Suprapubic skin (tissue), 4 donors: ENCODE measurements at regions not wholly inside any gene's neighbourhood (a gene's known extent, or its start where the extent isn't known, plus 50 kb on each side); places are given as distances from the start of the nearest gene placed in this dataset.

ENCODE experiments used
- DNase-seq, 2 donors: peaks; one replicate each; pipeline ENCODE4 v3.0.0-alpha.2; 2019; ENCODE audit warnings: low spot score in 2 of 2
- H3K27ac ChIP-seq: fragments of 200-600 bp; sonication (generic); one replicate; pipeline ENCODE4 v1.5.1; 2019
- H3K27me3 ChIP-seq: fragments of 200-600 bp; sonication (generic); one replicate; pipeline ENCODE4 v1.5.1; 2019
- H3K36me3 ChIP-seq: fragments of 200-600 bp; sonication (generic); one replicate; pipeline ENCODE4 v1.5.1; 2019
- H3K4me1 ChIP-seq: fragments of 200-600 bp; sonication (generic); one replicate; pipeline ENCODE4 v1.5.1; 2019
- H3K4me3 ChIP-seq: fragments of 200-600 bp; sonication (generic); one replicate; pipeline ENCODE4 v1.5.1; 2019; ENCODE audit warnings: mild to moderate bottlenecking
- H3K9me3 ChIP-seq: fragments of 200-600 bp; sonication (generic); one replicate; pipeline ENCODE4 v1.5.1; 2019
- EP300 ChIP-seq: sonication (generic); formaldehyde crosslinking; IDR thresholded peaks from one replicate; pipeline ENCODE4 v1.6.1; 2017; ENCODE audit warnings: antibody characterized with exemption
- POLR2A ChIP-seq, 2 donors: fragments of 450-650 bp; IDR thresholded peaks; one replicate each; pipeline ENCODE4 v1.6.1; 2017; ENCODE audit warnings: antibody characterized with exemption in 2 of 2, mild to moderate bottlenecking in 2 of 2, moderate library complexity in 2 of 2
- POLR2AphosphoS5 ChIP-seq, 3 donors: sonication (generic); formaldehyde crosslinking; IDR thresholded peaks; one replicate each; pipeline ENCODE4 v1.6.1; 2017; ENCODE audit warnings: antibody characterized with exemption in 3 of 3
- WGBS: methylation state at CpG from one replicate; pipeline ENCODE4 v1.1.5; 2018; 5-methylcytosine and 5-hydroxymethylcytosine counted together
- TF ChIP-seq, protein P1 (sequence below), 2 donors: fragments of 200-600 bp in 1 of 2; fragments of 450-650 bp in 1 of 2; sonication (generic) in 1 of 2; IDR thresholded peaks; one replicate each; pipeline ENCODE4 v1.5.1; 2016 to 2019; ENCODE audit warnings: antibody characterized with exemption in 2 of 2, mild to moderate bottlenecking in 1 of 2, moderate library complexity in 1 of 2

DNA sequence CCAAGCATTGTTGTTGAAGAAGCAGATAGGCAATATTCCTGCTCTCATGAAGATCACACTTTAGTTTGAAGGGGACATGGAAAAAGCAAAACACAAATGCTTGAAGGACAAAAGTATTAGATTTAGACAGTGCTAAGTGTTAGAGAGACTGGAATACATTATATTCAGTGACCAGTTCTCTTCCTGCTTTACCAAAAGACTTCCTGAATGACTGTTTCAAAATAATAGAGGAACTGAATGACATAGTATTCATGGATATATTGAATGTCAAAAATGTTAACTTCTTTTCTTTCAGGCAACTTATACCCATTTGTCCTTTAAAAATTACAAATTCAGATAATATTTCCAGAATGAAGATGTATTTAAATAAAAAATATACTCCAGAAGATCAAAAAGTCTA lies 178.0 kb upstream of the IVNS1ABP start:
- TF ChIP-seq, protein P1, sequence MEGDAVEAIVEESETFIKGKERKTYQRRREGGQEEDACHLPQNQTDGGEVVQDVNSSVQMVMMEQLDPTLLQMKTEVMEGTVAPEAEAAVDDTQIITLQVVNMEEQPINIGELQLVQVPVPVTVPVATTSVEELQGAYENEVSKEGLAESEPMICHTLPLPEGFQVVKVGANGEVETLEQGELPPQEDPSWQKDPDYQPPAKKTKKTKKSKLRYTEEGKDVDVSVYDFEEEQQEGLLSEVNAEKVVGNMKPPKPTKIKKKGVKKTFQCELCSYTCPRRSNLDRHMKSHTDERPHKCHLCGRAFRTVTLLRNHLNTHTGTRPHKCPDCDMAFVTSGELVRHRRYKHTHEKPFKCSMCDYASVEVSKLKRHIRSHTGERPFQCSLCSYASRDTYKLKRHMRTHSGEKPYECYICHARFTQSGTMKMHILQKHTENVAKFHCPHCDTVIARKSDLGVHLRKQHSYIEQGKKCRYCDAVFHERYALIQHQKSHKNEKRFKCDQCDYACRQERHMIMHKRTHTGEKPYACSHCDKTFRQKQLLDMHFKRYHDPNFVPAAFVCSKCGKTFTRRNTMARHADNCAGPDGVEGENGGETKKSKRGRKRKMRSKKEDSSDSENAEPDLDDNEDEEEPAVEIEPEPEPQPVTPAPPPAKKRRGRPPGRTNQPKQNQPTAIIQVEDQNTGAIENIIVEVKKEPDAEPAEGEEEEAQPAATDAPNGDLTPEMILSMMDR (IDR thresholded peaks at IDR 0.05), result no peak
- no peak for TF ChIP-seq EP300
- TF ChIP-seq POLR2A (IDR thresholded peaks at IDR 0.05), result no peak
- TF ChIP-seq POLR2AphosphoS5 (IDR thresholded peaks at IDR 0.05), result no peak
- Histone ChIP-seq H3K27ac (no peak overlapping the region), H3K4me3 (no peak overlapping the region), H3K9me3 (no peaks in the 10 kb centered on the region), H3K27me3 (no peaks in the 10 kb centered on the region), H3K36me3 (no peaks in the 10 kb centered on the region), H3K4me1 (peaks cover 3% of the 10 kb centered on the region)
- DNase-seq, result no peak

DNA sequence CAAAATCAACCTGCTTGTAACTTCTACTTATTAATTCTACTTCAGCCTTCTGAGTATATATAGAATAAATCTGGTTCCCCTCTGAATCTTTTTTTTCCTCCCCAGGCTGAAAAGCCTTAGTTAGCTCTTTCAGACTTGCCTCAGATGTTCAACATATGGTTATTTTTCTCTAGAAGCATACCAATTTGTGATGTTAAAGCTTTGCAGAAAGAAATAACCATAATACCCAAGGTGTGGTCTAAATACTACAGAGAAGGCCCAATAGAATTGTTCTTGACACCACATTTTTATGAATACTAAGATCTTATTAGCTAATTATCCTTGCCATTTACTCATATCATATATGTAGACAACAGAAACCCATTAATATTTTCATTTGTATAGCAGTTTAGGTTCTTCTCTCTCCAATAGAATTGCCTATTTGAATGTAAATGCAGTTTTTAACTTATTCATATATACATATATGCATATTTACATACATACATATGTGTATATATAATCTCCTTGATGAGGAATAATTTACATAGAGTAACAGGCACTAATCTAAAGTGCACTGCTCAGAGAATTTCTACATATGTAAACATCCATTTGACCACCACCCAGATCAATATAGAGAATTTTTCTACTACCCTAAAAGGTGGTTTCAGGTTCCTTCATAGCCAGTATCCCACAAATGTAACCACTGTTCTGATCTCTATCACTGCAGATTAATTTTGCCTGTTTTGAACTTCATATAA lies 175.2 kb upstream of the IVNS1ABP start:
- TF ChIP-seq POLR2AphosphoS5 (IDR thresholded peaks at IDR 0.05), result no peak
- TF ChIP-seq, protein P1 (IDR thresholded peaks at IDR 0.05), result no peak
- no peak for TF ChIP-seq POLR2A (IDR thresholded peaks at IDR 0.05)
- no peak for TF ChIP-seq EP300
- Histone ChIP-seq H3K36me3 (no peaks in the 10 kb centered on the region), H3K27ac (no peak overlapping the region), H3K27me3 (no peaks in the 10 kb centered on the region), H3K4me1 (peaks cover 15% of the 10 kb centered on the region), H3K4me3 (no peak overlapping the region), H3K9me3 (no peaks in the 10 kb centered on the region)
- no peak for DNase-seq

DNA sequence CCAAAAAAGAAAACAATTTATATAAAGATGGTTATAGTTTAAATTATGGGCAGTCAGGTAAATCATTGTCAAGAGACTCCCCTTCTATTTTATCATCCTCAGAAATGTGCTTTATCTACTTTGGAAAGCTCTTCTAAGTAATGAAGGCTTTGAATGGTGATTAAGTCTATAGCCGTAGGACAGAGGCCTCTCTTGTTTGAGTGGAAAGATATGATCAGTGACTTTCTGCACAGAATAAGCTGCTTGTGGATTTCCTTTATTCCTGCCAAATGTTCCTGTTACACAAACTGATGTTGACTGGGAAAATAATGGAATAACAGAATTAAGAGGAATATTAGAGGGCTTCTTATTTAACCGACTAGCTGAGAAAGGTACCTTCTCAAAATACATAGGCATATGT lies 174.6 kb upstream of the IVNS1ABP start:
- WGBS, result 69% methylated on average over 2 of the region's 2 CpGs
- DNase-seq, result no peak
- H3K27me3 ChIP-seq, result no peaks in the 10 kb centered on the region
- H3K9me3 ChIP-seq, result no peaks in the 10 kb centered on the region
- TF ChIP-seq POLR2AphosphoS5 (IDR thresholded peaks at IDR 0.05), result no peak
- no peak for TF ChIP-seq POLR2A (IDR thresholded peaks at IDR 0.05)
- TF ChIP-seq EP300, result no peak
- TF ChIP-seq, protein P1 (IDR thresholded peaks at IDR 0.05), result no peak
- no peak overlapping the region for H3K27ac ChIP-seq
- H3K4me3 ChIP-seq, result no peak overlapping the region
- H3K4me1 ChIP-seq, result peaks cover 15% of the 10 kb centered on the region
- H3K36me3 ChIP-seq, result no peaks in the 10 kb centered on the region

DNA sequence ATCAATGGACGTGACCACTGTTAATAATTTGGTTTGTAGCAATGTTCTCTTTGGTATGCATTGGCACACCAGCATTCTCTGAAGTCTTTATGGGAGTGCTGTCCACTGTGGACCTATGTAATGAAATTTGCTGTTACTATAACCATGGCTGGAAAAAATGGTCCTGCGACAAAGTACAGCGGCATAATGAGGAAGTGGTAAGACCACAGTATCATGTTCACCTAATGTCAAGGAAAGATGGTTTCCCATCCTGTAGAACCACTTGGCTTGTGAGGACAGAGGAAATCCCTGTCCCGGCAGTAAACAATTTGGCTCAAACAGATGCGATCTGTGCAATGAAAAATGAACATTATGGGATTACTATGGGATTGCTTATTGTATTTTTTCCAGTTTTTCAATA lies 173.9 kb upstream of the IVNS1ABP start:
- 85% methylated on average over 5 of the region's 5 CpGs for WGBS
- peaks cover 15% of the 10 kb centered on the region for H3K4me1 ChIP-seq
- DNase-seq, result no peak
- H3K27ac ChIP-seq, result no peak overlapping the region
- no peak overlapping the region for H3K4me3 ChIP-seq
- no peaks in the 10 kb centered on the region for H3K27me3 ChIP-seq
- TF ChIP-seq POLR2AphosphoS5 (IDR thresholded peaks at IDR 0.05), result no peak
- no peak for TF ChIP-seq POLR2A (IDR thresholded peaks at IDR 0.05)
- TF ChIP-seq, protein P1 (IDR thresholded peaks at IDR 0.05), result no peak
- TF ChIP-seq EP300, result no peak
- no peaks in the 10 kb centered on the region for H3K9me3 ChIP-seq
- H3K36me3 ChIP-seq, result no peaks in the 10 kb centered on the region

DNA sequence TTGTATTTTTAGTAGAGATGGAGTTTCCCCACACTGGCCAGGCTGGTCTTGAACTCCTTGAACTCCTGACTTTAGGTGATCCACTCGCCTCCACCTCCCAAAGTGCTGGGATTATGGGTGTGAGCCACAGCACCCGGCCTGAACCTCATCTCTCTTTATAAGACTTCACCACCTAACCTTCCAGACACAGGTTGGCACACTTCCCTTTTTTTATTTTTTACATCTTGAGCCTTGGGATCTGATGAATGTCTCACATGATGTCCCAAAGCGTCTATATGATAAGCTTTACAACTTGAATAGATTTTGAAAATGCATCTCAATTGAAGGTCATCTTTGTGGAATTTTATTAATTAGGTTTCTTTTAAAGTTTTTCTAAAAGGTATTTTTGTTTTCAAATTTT lies 172.4 kb upstream of the IVNS1ABP start:
- Histone ChIP-seq H3K27me3 (no peaks in the 10 kb centered on the region), H3K4me1 (peaks cover 19% of the 10 kb centered on the region), H3K27ac (peak overlapping the region; percentile 69), H3K4me3 (no peak overlapping the region), H3K9me3 (no peaks in the 10 kb centered on the region), H3K36me3 (no peaks in the 10 kb centered on the region)
- TF ChIP-seq, protein P1 (IDR thresholded peaks at IDR 0.05), result no peak
- TF ChIP-seq POLR2AphosphoS5 (IDR thresholded peaks at IDR 0.05), result no peak
- TF ChIP-seq EP300, result no peak
- TF ChIP-seq POLR2A (IDR thresholded peaks at IDR 0.05), result no peak
- no peak for DNase-seq
- WGBS, result 59% methylated on average over 3 of the region's 3 CpGs
